Activated CD4-positive, alpha-beta T cell treated with anti-CD3 and anti-CD28 coated beads, Interleukin-10, Interleukin-2, amounts not matched to agents 100 ng/mL and 50 ng/mL, durations not matched to agents 16 hours and 8 hours (primary cell): ENCODE measurements at regions not wholly inside any gene's neighbourhood (a gene's known extent, or its start where the extent isn't known, plus 50 kb on each side); places are given as distances from the start of the nearest gene placed in this dataset.

ENCODE experiments used
- DNase-seq: peaks from one replicate; pipeline ENCODE4 v3.0.0-alpha.2; 2020

DNA sequence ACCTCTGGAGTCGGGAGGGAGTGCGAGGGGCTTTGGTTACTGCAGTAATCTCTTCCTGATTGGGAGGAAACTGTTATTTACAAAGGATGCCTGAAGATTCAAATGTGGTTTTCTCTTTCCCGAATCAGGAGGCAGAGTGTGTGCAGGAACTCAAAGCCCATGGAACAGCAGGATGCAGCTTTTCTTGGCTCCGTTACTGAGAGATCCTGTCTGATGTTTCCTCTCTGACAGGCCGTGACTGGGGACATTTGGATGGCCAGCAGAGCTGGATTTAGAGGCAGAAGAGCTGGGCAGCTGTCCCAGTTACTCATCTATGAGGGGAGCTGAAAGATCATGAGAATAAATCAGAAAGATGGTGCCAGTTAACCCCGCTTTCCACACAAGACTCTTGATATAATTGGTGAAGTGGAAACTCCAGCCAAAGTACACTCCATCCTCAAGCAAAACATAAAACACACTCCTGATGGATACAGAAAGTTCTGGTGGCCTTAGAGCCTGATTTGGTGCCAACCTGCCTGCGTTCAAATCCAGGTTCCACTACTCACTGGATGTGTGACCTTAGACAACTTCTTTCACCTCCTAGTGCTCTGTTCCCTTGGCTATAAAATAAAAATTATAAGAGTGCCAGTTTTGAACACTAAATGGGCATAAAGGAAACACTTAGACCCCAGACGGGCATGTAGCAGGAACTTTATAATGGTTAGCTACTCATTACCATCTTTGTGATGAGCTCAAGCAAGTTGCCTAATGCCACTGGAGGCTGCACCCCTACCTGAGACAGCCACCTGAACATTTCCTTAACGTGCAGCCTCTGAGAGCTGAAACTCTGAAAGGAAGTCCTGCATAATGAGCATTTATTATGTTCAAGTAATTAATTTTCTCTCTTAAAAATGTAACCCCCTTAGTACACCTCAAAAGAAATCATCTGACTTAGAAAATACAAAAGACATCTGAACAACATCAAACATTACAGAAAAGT lies 349.0 kb upstream of the GATB start:
- no peak for DNase-seq

DNA sequence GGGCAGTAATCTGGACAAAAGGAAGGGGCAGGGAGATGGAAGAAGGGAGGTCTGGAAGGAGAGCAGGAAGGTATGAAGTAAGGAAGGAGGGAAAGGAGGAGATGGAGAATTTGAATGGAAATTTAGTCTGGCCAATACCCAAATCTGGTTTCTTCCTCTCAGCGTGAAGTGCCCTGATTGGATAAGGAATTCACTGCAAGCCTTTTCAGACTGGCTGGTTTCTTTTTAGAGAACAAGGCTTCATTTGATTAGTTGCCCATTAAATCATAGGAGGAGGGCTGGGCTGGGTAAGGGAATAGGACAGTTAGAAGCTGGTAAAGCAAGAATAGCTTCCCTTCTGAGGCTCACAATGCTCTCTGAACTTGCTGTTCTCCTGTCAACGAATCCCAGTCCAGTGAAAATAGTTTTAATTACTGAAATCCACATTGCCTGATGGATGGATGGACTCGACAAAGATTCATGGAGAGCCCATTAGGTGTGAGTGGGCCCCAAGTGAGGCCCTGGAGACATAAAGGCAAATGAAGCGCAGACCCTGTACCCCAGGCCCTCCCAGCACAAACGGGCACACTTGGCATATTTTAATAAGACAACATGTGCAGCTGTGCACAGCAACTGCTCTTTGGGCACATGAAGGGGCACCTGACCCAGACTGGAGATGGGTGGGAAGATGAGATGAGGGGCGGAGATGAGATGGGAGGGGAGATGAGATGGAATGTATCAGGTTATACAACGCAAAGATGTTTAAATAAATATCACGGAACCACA lies 347.1 kb upstream of the GATB start:
- DNase-seq: no peak

DNA sequence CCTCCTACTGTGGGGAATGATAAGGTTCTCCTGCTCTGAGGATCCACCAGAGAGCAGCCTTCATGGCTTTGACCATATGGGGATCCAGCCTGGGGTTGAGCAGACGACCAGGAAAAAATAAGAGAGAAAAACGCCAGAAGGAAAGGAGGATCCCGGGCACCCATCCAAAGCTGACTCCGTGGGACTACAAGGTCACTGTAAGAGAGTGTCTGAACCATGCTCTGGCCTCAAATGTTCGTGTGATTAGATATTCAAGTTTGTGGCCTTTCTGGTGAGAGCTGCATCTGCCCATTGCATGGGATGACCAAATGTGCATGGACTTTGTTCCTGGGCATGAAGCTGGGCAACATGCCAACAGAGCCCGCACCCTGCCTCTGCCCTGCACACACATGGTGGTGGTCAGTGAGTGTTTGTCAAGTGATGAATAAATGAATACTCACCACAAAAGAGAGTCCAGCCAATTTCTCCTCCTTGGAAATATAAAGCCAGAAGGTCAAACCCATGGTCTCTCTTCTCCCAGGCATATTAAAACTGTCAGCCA lies 346.0 kb upstream of the GATB start:
- DNase-seq: no peak

DNA sequence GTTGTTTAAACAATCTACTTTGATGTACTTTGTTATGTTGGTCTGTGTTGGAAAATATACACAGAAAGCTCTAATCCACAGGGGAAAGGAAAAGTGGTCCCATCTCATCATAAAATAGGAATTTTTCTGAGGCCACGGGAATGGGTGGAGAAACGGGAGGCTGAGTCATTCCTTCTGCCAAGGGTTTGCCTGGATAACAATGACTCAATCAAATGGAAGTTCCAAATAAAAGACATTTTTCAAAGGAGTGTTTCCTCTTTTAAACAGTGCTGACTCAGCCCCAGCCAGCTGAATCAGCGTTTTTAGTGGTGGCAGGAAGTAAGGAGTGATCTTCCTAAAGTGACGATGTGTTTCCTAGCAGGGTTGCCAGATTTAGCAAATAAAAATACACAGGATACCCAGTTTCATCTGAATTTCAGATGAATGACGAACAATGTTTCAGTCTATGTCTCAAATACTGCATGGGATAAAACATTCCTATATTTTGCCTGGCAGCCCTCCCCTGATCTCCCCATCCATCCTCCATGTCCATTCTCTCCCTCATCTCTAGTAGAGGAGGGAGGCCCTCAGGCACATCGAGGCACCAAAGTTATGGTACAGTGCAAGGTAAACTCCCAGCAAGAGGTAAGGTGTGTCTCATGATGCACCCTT lies 345.4 kb upstream of the GATB start:
- peak; percentile 16 for DNase-seq

DNA sequence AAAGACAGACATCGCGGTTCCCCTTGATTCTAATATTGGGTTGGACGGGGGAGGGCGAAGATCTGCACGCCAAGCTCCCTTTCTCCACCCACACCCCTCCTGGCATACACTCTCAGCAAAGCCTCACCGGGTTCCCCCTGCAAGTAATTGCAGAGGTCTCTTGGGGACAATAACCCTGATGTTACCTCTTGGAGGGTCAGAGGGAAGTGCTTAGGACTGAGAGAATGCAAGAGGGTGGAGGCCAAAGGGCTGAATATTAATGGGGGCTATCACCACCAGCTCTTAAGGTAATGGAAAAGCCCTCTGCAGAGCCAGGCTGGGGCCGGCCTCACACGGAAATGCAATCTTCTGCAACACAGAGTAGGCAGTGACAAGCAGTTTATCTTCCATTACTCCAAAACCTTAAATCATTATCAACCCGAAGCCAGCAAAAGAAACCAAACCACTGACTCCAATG lies 344.1 kb upstream of the GATB start:
- no peak for DNase-seq

DNA sequence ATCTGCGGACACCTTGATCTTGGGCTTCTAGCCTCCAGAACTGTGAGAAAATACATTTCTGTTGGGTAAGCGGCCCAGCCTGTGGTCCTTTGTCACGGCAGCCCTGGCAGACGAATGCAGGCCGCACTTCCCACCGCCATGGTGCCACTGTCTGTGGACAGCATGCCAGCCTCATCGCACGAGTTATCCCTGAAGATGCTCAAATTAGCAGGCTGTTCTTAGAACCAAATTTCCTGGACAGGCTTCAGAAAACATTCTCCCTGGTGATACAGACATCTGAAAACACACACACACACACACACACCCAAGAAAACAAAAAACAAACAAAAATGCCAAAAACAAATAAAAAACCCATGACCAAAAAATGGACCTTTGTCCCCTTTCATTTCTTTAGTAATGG lies 343.5 kb upstream of the GATB start:
- DNase-seq: no peak

DNA sequence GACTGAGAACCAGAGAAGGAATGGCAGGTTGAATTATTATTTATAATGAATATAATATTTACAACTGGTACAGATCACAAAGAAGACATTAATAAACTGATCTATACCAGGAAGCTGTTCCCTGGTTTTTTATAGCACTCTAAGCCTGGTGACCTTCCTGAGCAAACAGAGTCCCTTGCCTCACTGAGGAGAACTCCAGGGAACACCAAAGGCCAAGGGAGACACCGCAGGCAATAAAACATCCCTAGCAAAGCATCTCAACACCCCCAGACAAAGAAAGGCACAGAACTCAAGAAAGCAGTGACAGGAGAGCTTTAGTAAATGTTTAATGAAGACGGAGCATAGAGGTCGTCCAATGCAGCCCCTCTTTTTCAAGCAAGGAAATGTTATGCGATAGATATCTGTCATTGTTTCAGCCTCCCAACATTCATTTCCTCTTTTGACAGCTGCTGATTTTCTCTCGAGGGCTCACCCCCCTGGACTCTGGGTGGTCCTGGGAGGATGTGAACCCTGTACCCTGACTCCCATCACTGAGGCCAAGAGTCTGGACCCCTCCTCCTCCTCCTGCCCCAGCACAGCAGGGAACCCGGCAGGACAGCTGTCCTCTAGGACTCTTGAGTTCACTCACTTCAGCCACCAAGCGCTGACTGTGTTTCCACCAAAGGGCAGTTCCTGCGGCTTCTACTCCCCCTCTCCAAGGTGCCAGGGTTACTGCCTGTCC lies 342.5 kb upstream of the GATB start:
- no peak for DNase-seq

DNA sequence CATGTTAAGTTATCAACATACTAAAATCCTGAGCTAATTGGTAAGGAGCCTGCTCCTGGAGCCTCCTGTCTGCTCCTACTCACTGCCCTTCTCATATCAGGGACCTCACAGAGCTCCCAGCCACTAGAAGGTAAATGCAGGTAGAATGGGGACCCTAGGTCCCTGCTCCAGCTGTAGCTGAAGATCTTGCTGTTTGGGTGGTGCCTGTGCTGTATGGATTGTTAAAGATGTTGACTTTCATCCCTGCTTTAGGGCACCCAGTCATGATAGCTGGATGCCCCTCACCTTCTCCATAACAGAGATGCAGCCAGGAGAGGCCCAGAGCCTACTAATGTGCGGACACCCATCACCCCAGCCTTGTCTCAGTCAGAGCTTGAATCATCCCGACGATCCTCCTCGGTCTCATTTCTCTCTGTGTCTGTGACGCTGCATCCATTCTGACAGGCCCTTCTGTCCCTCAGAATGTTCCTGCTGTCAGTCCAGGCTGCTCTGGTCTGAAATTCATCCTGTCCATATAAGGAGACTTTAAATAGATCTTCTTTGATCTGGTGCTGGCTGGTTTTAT lies 341.7 kb upstream of the GATB start:
- DNase-seq: no peak

DNA sequence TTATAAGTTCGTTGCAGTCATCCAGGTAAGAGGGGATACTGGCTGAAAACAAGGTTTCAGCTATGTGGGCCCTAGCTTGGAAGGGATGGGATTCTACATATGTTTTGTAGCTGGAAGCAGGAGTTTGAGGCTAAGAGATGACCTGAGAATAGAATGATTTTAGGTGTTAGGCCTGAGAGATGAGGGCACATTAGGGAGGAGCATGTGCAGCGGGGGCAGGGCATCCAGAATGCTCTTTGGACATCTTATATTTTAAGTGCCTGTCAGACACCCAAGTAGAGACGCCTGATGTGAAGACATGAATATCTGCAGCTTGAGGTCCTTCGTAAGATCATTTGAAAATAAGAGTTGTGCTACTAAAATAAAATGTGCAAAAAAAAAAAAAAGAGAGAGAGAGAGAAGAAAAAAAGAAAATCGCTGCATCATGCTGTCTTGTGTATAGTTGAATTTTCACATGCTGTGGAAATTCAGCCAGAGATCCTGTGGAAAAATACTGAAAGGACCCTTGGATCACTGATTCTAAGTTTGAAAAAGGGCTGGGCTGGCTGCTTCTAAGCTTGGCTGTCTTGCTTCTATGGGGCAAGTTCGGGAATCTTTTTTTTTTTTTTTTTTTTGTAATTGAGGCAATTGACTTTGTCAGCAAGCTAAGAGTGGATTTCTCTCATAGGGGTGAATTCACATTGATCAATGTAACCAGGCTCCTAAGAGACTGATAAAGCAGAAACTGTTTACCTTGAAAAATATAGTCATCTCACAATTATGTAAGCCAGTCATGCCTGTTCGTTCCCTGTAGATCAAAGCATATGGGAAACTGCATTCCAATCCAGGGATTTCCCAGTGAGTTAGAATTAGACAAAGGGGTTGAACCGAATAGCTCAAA lies 341.0 kb upstream of the GATB start:
- no peak for DNase-seq

DNA sequence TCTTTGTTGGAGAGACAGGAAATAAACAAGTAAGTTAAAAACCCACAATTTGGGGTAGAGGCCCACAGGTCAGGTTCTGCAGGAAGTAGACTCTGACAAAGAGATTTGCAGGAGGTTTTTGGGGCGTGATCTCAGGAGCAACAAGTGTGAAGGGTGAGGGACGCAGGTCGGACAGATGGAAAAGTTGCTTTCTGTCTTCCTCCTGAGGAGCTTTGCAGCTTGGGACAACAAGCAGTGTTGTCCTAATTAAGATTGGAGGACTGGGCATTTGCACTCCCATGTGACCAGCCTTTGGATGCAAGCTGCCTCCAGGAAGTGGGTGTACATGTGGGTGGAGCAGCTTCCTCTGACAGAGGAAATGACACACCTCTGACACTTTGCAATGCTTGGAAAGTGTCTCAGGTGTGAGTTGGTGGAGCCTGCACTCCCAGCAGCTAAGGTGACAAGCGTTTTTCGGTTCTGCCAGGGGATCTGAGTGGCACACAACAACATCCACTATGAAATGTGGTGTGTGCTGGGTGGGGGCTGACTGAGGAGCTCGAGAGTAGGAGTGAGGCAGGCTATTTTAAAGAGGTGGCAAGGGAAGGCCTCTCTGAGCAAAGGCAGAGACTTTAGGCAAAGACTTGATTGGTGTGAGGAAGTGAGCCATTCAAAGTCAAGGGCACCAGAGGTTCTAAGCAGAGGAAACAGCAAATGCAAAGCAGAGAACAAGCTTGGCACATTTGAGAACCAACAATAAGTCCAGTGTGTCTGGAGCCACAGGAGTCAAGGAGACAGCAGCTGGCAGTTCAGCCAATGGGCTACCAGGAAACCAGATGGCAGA lies 339.8 kb upstream of the GATB start:
- peak; percentile 86 for DNase-seq

DNA sequence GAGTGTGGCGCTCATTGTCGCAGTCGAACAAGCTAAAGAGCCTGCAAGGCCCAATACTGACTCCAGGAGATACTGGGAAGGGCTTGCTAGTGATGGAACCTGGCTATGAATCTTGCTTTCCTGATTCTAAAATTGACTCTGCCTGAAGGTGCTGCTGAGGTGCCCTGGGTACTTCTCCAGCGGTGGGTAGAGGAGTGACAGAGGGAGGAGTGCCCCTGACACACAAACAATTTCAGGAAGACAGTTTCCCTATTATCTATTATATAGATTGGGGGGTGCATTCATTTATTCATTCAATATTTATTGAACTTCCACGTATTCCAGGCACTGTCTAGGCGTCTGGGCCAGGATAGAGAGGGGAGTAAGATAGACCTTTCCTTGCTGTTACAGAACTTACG lies 339.2 kb upstream of the GATB start:
- no peak for DNase-seq

DNA sequence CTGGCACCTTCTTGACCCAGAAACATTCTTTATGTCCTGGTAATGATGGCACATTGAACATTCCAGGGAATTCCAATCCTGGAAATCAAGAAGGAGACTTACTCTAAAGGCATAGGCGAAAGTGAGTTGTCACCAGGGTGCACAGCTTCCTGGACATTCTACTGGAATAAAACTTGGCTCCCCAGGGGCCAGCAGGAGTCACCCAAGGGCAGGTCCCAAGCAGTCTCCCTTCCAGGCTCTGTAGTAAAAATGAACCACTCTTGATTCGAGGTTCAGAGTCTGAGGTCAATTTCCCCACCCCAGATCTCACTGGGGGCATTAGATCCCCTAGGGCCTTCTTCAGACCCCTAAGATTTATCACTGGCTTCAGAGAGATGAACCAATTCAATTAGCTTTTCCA lies 338.7 kb upstream of the GATB start:
- no peak for DNase-seq

DNA sequence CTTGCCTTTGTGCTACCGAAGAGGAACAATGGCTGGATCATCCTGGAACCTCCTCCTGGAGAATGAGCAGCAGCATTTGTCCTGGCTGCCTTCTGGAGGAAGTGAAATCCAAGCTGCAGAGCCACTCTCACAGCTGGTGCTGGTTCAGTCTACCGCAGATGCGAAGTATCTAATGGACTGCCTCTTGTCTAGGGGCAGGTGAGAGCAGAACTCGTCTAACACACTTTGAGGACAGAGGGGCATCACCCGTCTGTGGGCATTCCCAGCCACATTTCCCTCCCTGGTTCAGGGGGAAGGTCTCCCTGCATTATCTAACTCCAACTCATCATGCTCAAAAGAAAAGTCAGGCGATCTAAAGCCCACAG lies 338.2 kb upstream of the GATB start:
- no peak for DNase-seq

DNA sequence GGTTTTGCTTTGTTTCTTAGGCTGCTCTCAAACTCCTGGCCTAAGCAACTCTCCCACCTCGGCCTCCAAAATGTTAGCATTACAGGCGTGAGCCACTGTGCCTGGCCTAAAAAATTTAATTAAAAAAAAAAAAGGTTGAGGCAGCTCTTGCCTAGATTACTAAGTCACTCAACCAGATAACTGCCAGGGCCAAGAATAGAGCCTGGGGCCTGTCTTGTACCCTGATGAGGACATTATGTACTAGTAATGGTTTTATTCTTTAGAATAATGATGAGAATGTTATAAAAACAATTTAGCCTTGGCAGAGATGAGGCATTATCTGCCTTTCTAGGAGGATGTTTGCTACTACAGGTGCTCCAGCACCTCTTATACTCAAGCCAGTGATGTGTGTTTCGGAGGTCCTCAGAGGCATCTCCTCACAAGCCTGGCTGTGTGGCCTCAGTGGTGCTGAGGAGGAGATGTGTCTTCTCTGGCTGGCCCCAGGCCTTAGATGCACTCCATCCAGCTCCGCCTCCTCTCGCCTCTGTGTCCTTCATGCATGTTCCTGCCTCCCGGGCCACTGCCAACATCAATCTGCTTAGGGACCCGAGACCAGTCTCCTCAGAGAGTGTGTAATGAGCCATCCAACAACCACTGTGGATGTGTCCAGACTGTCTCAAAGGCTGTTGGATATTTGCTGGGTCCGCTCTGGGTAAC lies 337.7 kb upstream of the GATB start:
- DNase-seq: no peak

DNA sequence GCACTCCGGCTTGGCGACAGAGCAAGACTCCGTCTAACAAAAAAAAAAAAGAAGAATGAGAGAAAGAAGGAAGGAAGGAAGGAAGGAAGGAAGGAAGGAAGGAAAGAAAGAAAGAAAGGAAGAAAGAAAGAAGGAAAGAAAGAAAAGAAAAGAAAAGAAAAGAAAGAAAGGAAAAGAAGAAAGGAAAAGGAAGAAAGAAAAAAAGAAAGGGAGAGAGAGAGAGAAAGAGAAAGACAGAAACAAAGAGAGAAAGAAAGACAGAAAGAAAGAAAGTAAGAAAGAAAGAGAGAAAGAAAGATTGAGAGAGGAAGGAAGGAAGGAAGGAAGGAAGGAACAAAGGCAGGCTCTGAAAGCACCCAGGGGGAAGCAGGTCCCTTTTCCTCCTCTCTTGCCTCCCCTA lies 336.6 kb upstream of the GATB start:
- DNase-seq: no peak

DNA sequence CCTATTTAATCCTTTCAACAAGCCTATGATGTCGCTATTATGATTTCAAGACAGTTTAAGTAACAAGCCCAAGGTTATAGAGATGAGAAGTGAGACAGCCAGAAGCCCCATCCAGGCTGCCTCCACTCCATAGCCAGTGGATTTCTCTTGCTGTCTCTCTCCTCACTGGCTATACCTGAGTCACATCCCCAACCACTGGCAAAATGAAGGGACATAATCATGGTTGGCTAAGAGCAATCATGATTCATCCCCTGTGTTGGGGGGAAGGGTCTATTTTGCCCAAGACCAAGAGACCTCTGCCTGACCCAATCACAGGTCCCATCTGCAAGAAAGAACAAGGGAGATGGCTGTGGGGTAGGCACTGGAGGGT lies 334.9 kb upstream of the GATB start:
- DNase-seq: no peak

DNA sequence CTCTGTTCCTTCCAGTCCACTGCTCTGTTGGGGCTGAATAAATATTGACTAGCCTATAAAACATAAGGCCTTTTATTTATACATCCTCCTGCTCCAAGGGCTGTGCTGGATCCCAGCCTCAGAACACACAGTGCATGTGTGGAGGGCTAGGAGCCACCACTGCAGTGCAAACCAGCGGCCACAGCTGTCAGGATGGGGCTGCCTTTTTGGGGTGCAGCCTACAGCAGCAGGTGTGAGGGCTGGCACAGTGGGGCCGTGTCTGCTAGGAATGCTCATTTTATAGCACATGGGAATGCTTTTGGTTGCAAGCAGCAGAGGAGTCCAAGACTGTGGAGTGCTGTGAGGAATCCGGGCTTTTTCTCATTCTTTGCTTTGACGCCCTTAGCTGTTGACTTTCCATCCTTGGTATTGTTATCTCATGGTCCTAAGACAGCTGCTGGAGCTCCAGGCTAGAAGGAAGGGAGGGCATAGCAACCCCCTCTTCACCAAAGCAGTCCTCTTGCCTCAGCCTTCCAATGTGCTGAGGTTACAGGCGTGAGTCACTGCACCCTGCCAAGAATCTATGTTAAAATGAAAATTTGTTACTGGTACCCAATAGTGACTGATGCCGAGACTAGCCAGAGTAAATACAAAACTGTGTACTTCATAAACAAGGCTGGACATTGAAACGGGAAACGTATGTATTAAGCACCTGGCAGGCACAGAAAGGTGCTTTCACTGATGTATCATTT lies 334.3 kb upstream of the GATB start:
- peak; percentile 14 for DNase-seq

DNA sequence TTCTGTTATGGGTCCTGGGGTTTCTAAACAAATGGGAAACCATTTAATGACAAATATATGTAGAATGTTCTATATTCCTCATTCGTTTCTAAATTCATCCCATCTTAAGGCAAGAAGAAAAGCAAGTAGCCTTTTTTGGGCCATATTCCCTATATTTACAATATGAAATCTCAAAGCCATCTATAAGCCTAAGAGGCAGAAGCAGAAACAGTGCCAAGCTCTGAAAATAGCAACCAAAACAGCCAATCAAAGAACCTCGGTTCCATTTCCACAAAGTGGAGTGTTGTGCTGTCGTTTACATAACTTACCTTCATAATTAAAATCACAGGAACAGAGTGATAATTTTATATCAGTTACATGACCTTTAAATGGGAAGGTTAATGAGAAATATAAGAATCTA lies 330.6 kb upstream of the GATB start:
- DNase-seq: no peak

DNA sequence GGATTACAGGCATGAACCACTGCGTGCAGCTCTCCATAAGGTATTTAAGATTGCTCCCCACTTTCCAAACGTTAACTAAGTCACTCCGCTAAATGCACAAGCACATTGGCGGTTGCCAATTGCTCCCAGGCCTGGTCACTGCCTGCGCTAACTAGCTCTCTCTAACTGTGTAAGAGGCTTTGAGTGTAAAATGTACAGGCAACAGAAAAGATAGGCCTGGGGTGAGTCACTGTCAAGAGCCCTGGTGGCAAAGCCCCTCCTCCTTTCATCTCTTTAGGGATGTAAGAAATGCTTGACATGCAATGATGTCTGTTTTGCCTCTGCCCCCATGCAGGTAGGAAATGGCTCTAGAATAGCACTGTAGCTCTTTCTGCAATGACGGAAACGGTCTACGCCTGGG lies 329.7 kb upstream of the GATB start:
- DNase-seq: peak; percentile 11
